Panc1 (cell line): ENCODE measurements at regions not wholly inside any gene's neighbourhood (a gene's known extent, or its start where the extent isn't known, plus 50 kb on each side); places are given as distances from the start of the nearest gene placed in this dataset.

ENCODE experiments used
- ATAC-seq: fragments of 200-7000 bp; cut with Tn5 transposase; 2 replicates; pipeline ENCODE4 v1.9.1; 2020; ENCODE audit warnings: mild to moderate bottlenecking, moderate library complexity
- BruUV-seq: library from RNA; stranded (reverse); fragments of 400-500 nt; replicated peaks from 2 replicates; lab custom pipeline; 2021; lab: Mats Ljungman, UMichigan
- CTCF ChIA-PET: fragments of 300-600 bp; sonication (Branson Sonifier 250); formaldehyde crosslinking; loops from one replicate; lab custom pipeline; 2022; ENCODE audit warnings: antibody characterized with exemption; lab: Charles Lee
- POLR2A ChIA-PET: fragments of 300-600 bp; sonication (Branson Sonifier 250); formaldehyde crosslinking; loops from one replicate; lab custom pipeline; 2022; ENCODE audit warnings: antibody characterized with exemption; lab: Charles Lee
- DNase-seq: peaks from one replicate; pipeline ENCODE4 v3.0.0-alpha.2; 2010; ENCODE audit warnings: low read depth, low spot score
- H3K27ac ChIP-seq: 2 replicates; pipeline ENCODE4 v1.5.1; 2011; ENCODE audit warnings: mild to moderate bottlenecking, low read length, inconsistent platforms
- H3K27me3 ChIP-seq: fragments of 200-500 bp; sonication (Bioruptor generic); 2 replicates; pipeline ENCODE4 v1.6.0; 2014; ENCODE audit warnings: low read length, inconsistent platforms; ENCODE audit not compliant: control insufficient read depth, insufficient read depth
- H3K36me3 ChIP-seq: fragments of 200-500 bp; sonication (Bioruptor generic); 2 replicates; pipeline ENCODE4 v1.5.1; 2014; ENCODE audit warnings: inconsistent platforms, mild to moderate bottlenecking, low read length, moderate library complexity; ENCODE audit not compliant: control insufficient read depth, insufficient read depth
- H3K4me1 ChIP-seq: 2 replicates; pipeline ENCODE4 v1.5.1; 2011; ENCODE audit warnings: inconsistent platforms, mild to moderate bottlenecking, low read length, moderate library complexity; ENCODE audit not compliant: control insufficient read depth, insufficient read depth
- H3K4me3 ChIP-seq, 2 experiments: 2 replicates each; pipeline ENCODE4 v1.5.1; 2011 to 2012; ENCODE audit warnings: low read depth in 2 of 2, low read length in 2 of 2, mild to moderate bottlenecking in 2 of 2, inconsistent platforms in 1 of 2, moderate library complexity in 1 of 2
- H3K9me3 ChIP-seq: fragments of 200-500 bp; sonication (Bioruptor generic); 2 replicates; pipeline ENCODE4 v1.5.1; 2014; ENCODE audit warnings: low read depth, mild to moderate bottlenecking, inconsistent platforms, low read length, moderate library complexity; ENCODE audit not compliant: control insufficient read depth, insufficient read depth
- CTCF ChIP-seq: fragments of 450-650 bp; IDR thresholded peaks from 2 replicates; pipeline ENCODE4 v1.5.1; 2017; ENCODE audit warnings: mild to moderate bottlenecking
- POLR2AphosphoS5 ChIP-seq: IDR thresholded peaks from 2 replicates; pipeline ENCODE4 v1.6.1; 2012; ENCODE audit warnings: mild to moderate bottlenecking, low read depth, low read length, moderate library complexity
- REST ChIP-seq, 2 experiments: IDR thresholded peaks; 2 replicates each; pipeline ENCODE4 v1.6.1; 2011 to 2012; ENCODE audit warnings: low read depth in 2 of 2, control low read depth in 1 of 2, low read length in 1 of 2, mild to moderate bottlenecking in 1 of 2, moderate library complexity in 1 of 2; ENCODE audit not compliant: insufficient read depth in 1 of 2
- SIN3A ChIP-seq: IDR thresholded peaks from 2 replicates; pipeline ENCODE4 v1.6.1; 2012; ENCODE audit warnings: low read depth, mild to moderate bottlenecking, low read length, moderate library complexity, borderline replicate concordance; ENCODE audit not compliant: insufficient read depth
- TCF7L2 ChIP-seq: IDR thresholded peaks from 2 replicates; pipeline ENCODE4 v1.6.1; 2011; ENCODE audit warnings: mild to moderate bottlenecking, low read depth, low read length, inconsistent platforms
- in situ Hi-C: cut with HindIII; loops from 2 replicates; pipeline ENCODE4 v1.10.0; 2016; ENCODE audit warnings: low sequenced_read_pairs, low pct_unique_long_range_greater_than_20kb
- intact Hi-C: fragments of 100-400 bp; cut with micrococcal nuclease; formaldehyde crosslinking; loops from one replicate; pipeline ENCODE4 v1.10.0; 2022; ENCODE audit not compliant: unreplicated experiment

GRCh38 chr3:180189310-180189648, 152.5 kb upstream of the PEX5L start:
- no peak for DNase-seq
- Histone ChIP-seq H3K27me3 (no peaks in the 10 kb centered on the region), H3K27ac (no peak overlapping the region), H3K36me3 (no peaks in the 10 kb centered on the region), H3K9me3 (no peaks in the 10 kb centered on the region), H3K4me1 (no peaks in the 10 kb centered on the region), H3K4me3 (no peak overlapping the region)
- intact Hi-C loops (no loop called here), in situ Hi-C loops (no loop called here)
- CTCF ChIA-PET, result no interaction called here
- POLR2A ChIA-PET, result no interaction called here
- BruUV-seq, result no TSS peak
- no peak for ATAC-seq
- TF ChIP-seq CTCF (no peak), TCF7L2 (no peak), POLR2AphosphoS5 (no peak), SIN3A (no peak), REST (IDR thresholded peaks at IDR 0.05; ENCODE audit: insufficient read depth in 1 of 2, low read depth in 2 of 2, low read length in 1 of 2) (no peak)

GRCh38 chr3:180196658-180197057, 159.9 kb upstream of the PEX5L start:
- intact Hi-C loops, result no loop called here
- no peak overlapping the region for H3K4me3 ChIP-seq
- no peaks in the 10 kb centered on the region for H3K27me3 ChIP-seq
- CTCF ChIA-PET, result interaction anchor here (0.7 kb wide), 1 partner anchor 216 kb away, joined by 3 read pairs; no protein-coding TSS in a partner anchor
- ATAC-seq, result no peak
- POLR2A ChIA-PET, result no interaction called here
- no peaks in the 10 kb centered on the region for H3K36me3 ChIP-seq
- in situ Hi-C loops, result no loop called here
- H3K9me3 ChIP-seq, result no peaks in the 10 kb centered on the region; the same call in 1 of the 2 replicates
- TF ChIP-seq POLR2AphosphoS5 (no peak), CTCF (no peak), TCF7L2 (no peak), SIN3A (no peak), REST (IDR thresholded peaks at IDR 0.05; ENCODE audit: insufficient read depth in 1 of 2, low read depth in 2 of 2, low read length in 1 of 2) (no peak)
- BruUV-seq, result no TSS peak
- no peaks in the 10 kb centered on the region for H3K4me1 ChIP-seq
- H3K27ac ChIP-seq, result no peak overlapping the region
- DNase-seq, result no peak
